Ishikawa (cell line): ENCODE measurements at regions not wholly inside any gene's neighbourhood (a gene's known extent, or its start where the extent isn't known, plus 50 kb on each side); places are given as distances from the start of the nearest gene placed in this dataset.

Source experiments
- CEBPB ChIP-seq: IDR thresholded peaks from 2 replicates; pipeline ENCODE4 v1.6.1; 2012
- CREB1 ChIP-seq: IDR thresholded peaks from 2 replicates; pipeline ENCODE4 v1.6.1; 2012; ENCODE audit warnings: low read depth
- EGR1 ChIP-seq: IDR thresholded peaks from 2 replicates; pipeline ENCODE4 v1.6.1; 2012
- EP300 ChIP-seq: IDR thresholded peaks from 2 replicates; pipeline ENCODE4 v1.6.1; 2012; ENCODE audit warnings: borderline replicate concordance
- FOXM1 ChIP-seq: IDR thresholded peaks from 2 replicates; pipeline ENCODE4 v1.6.1; 2012; ENCODE audit warnings: low read depth, borderline replicate concordance
- NFIC ChIP-seq: IDR thresholded peaks from 2 replicates; pipeline ENCODE4 v1.6.1; 2012
- RAD21 ChIP-seq: IDR thresholded peaks from 2 replicates; pipeline ENCODE4 v1.6.1; 2012; ENCODE audit warnings: low read depth
- TAF1 ChIP-seq: IDR thresholded peaks from 2 replicates; pipeline ENCODE4 v1.6.1; 2012; ENCODE audit warnings: low read depth, mild to moderate bottlenecking
- TCF12 ChIP-seq: IDR thresholded peaks from 2 replicates; pipeline ENCODE4 v1.6.1; 2012; ENCODE audit warnings: low read depth
- TEAD4 ChIP-seq: IDR thresholded peaks from 2 replicates; pipeline ENCODE4 v1.6.1; 2012
- USF1 ChIP-seq: IDR thresholded peaks from 2 replicates; pipeline ENCODE4 v1.6.1; 2012
- YY1 ChIP-seq: IDR thresholded peaks from 2 replicates; pipeline ENCODE4 v1.6.1; 2012; ENCODE audit warnings: low read depth
- ZBTB7A ChIP-seq: IDR thresholded peaks from 2 replicates; pipeline ENCODE4 v1.6.1; 2012; ENCODE audit warnings: low read depth
- TF ChIP-seq, protein P1 (sequence below): IDR thresholded peaks from 2 replicates; pipeline ENCODE4 v1.6.1; 2012
- TF ChIP-seq, protein P2 (sequence below): IDR thresholded peaks from 2 replicates; pipeline ENCODE4 v1.6.1; 2012; ENCODE audit warnings: low read depth, mild to moderate bottlenecking

DNA sequence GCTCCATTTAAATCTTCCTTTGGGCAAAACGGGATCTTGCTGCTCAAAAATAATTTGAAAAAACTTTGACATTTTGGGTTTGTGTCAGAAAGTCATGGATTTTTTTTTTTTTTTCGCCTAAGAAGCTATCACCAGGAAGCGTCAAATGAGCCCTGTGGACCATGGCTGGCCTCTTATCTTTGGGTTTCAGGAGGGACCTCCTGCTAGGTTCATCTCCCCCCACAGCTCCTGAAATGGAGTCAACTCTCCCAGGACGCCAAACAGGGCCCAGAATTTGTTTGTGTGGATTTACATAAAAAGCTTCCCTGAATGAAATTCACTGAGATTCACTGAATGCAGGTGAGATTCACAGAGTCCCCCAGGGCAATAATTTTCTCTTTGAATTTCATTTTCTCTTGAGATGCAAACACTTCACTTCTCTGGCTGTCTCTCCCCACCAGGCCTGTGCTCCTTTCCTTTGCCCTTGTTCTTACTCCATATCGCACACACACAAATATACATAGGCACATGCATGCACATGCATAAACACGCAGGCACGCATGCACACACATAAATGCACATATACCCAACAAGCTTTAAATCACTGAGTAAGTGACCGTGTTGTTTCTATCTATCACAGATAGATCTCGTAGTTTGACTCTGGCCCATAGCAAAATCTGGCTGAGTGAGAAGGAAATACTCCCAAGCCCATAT, 55.3 kb upstream of the GALNT10 start:
- TF ChIP-seq TAF1 (no peak), TCF12 (no peak), YY1 (no peak)
- TF ChIP-seq, protein P1, sequence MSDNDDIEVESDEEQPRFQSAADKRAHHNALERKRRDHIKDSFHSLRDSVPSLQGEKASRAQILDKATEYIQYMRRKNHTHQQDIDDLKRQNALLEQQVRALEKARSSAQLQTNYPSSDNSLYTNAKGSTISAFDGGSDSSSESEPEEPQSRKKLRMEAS = no peak

- TF ChIP-seq EGR1 (no peak), EP300 (no peak), TAF1 (no peak), USF1 (no peak), ZBTB7A (no peak), TCF12 (no peak), YY1 (no peak), RAD21 (no peak), CEBPB (no peak), NFIC (no peak), TEAD4 (no peak), FOXM1 (no peak), CREB1 (no peak)
- TF ChIP-seq, protein P2, sequence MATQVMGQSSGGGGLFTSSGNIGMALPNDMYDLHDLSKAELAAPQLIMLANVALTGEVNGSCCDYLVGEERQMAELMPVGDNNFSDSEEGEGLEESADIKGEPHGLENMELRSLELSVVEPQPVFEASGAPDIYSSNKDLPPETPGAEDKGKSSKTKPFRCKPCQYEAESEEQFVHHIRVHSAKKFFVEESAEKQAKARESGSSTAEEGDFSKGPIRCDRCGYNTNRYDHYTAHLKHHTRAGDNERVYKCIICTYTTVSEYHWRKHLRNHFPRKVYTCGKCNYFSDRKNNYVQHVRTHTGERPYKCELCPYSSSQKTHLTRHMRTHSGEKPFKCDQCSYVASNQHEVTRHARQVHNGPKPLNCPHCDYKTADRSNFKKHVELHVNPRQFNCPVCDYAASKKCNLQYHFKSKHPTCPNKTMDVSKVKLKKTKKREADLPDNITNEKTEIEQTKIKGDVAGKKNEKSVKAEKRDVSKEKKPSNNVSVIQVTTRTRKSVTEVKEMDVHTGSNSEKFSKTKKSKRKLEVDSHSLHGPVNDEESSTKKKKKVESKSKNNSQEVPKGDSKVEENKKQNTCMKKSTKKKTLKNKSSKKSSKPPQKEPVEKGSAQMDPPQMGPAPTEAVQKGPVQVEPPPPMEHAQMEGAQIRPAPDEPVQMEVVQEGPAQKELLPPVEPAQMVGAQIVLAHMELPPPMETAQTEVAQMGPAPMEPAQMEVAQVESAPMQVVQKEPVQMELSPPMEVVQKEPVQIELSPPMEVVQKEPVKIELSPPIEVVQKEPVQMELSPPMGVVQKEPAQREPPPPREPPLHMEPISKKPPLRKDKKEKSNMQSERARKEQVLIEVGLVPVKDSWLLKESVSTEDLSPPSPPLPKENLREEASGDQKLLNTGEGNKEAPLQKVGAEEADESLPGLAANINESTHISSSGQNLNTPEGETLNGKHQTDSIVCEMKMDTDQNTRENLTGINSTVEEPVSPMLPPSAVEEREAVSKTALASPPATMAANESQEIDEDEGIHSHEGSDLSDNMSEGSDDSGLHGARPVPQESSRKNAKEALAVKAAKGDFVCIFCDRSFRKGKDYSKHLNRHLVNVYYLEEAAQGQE = no peak
- TF ChIP-seq, protein P1 = no peak
These were observed 54.4 kb upstream of the GALNT10 start for GRCh38 chr5:154136141-154136540.

DNA sequence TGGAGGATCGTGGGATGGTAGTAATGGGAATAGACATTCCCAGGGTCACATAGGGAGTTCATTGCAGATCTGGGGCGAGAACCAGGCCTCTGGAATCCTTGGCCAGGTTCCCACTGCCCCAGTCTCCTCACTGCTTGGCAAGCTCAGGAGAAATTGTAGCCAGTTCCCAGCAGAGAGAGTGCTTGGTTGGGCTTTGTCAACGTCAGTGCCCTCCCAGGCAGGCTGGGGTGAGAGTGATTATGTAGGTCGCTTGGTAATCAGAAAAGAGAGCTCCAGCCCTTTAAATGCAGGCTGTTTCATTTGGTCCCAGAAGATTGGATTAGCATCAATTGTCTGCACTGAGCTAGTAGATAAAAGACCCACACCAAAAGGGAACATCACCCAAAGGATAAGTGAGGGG, 51.8 kb upstream of the GALNT10 start:
- TF ChIP-seq YY1 = no peak
- no peak for TF ChIP-seq RAD21
- TF ChIP-seq, protein P1 = no peak
- no peak for TF ChIP-seq ZBTB7A
- TF ChIP-seq FOXM1 = no peak
- no peak for TF ChIP-seq USF1
- TF ChIP-seq TEAD4 = no peak
- no peak for TF ChIP-seq CEBPB
- TF ChIP-seq CREB1 = no peak
- TF ChIP-seq TCF12 = no peak
- TF ChIP-seq, protein P2 = no peak
- TF ChIP-seq EGR1 = no peak
- no peak for TF ChIP-seq TAF1
- TF ChIP-seq EP300 = no peak
- TF ChIP-seq NFIC = no peak

DNA sequence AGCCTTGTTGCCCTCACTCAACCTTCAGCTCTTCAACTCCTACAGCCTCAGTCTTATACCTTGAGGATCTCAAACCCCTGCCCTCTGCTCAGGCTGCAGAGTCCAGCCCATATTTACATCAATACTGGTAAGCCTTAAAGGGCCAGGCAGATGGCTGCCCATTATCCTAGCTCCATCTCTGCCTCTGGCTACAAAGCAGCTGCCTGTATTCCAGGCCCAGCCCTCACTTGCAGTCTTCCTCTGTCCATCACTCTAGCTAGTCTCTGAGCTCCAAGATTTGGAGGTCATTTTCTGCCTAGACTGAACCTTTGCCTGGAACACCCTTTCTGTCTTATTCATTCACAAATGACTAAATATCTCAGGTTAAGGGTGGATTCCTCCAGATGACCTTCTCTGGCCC, 50.2 kb upstream of the GALNT10 start:
- TF ChIP-seq TCF12 (no peak), USF1 (no peak), CEBPB (no peak), TAF1 (no peak), EGR1 (no peak), FOXM1 (no peak), EP300 (no peak)
